ENCODE measurements at regions not wholly inside any gene's neighbourhood (a gene's known extent, or its start where the extent isn't known, plus 50 kb on each side); places are given as distances from the start of the nearest gene placed in this dataset.

GRCh38 chr3:30156586-30157498, 449.6 kb upstream of the TGFBR2 start:
- ChIA-PET CTCF (no interaction called here), POLR2A (no interaction called here)
- DNase-seq (ENCODE audit: low read depth, low spot score): no peak
- no peak for TF ChIP-seq CTCF (IDR thresholded peaks at IDR 0.05; ENCODE audit: insufficient read depth, low read length, missing control alignments)
- no peak overlapping the region for H3K4me3 ChIP-seq (ENCODE audit: low read depth, low read length)

- H3K4me3 ChIP-seq (ENCODE audit: low read depth, low read length): no peak overlapping the region
- no peak for DNase-seq (ENCODE audit: low read depth, low spot score)
- TF ChIP-seq CTCF (IDR thresholded peaks at IDR 0.05; ENCODE audit: insufficient read depth, low read length, missing control alignments): no peak
- POLR2A ChIA-PET: no interaction called here
- CTCF ChIA-PET: no interaction called here
These were observed 445.0 kb upstream of the TGFBR2 start for GRCh38 chr3:30161375-30161774.

- peak; percentile 85 for DNase-seq (ENCODE audit: low read depth, low spot score)
- POLR2A ChIA-PET: no interaction called here
- H3K4me3 ChIP-seq (ENCODE audit: low read depth, low read length): no peak overlapping the region
- CTCF ChIA-PET: interaction anchor here (1.0 to 1.4 kb wide), 3 partner anchors 19 to 49 kb away, joined by 3 to 5 read pairs (median 3); no protein-coding TSS in a partner anchor
- TF ChIP-seq CTCF (IDR thresholded peaks at IDR 0.05; ENCODE audit: insufficient read depth, low read length, missing control alignments): no peak
These were observed 443.8 kb upstream of the TGFBR2 start for GRCh38 chr3:30162579-30162978.

- no peak for TF ChIP-seq CTCF (IDR thresholded peaks at IDR 0.05; ENCODE audit: insufficient read depth, low read length, missing control alignments)
- no peak for DNase-seq (ENCODE audit: low read depth, low spot score)
- ChIA-PET CTCF (no interaction called here), POLR2A (no interaction called here)
- H3K4me3 ChIP-seq (ENCODE audit: low read depth, low read length): no peak overlapping the region
These were observed 439.9 kb upstream of the TGFBR2 start for GRCh38 chr3:30166535-30166934.

GRCh38 chr3:30167541-30168011, 438.8 kb upstream of the TGFBR2 start:
- H3K4me3 ChIP-seq (ENCODE audit: low read depth, low read length): no peak overlapping the region
- DNase-seq (ENCODE audit: low read depth, low spot score): no peak
- ChIA-PET POLR2A (interaction anchor here (0.7 kb wide), 1 partner anchor 581 kb away, joined by 3 read pairs; no protein-coding TSS in a partner anchor), CTCF (interaction anchor here (1.3 to 1.7 kb wide), 2 partner anchors 8 to 32 kb away, joined by 4 to 6 read pairs; no protein-coding TSS in a partner anchor)
- no peak for TF ChIP-seq CTCF (IDR thresholded peaks at IDR 0.05; ENCODE audit: insufficient read depth, low read length, missing control alignments)

- no peak overlapping the region for H3K4me3 ChIP-seq (ENCODE audit: low read depth, low read length)
- ChIA-PET POLR2A (no interaction called here), CTCF (interaction anchor here (1.2 to 1.4 kb wide), 2 partner anchors 22 to 30 kb away, joined by 3 to 5 read pairs; no protein-coding TSS in a partner anchor)
- no peak for DNase-seq (ENCODE audit: low read depth, low spot score)
- no peak for TF ChIP-seq CTCF (IDR thresholded peaks at IDR 0.05; ENCODE audit: insufficient read depth, low read length, missing control alignments)
These were observed 436.9 kb upstream of the TGFBR2 start for GRCh38 chr3:30169487-30169886.
